DND-41 (cell line): ENCODE measurements at regions not wholly inside any gene's neighbourhood (a gene's known extent, or its start where the extent isn't known, plus 50 kb on each side); places are given as distances from the start of the nearest gene placed in this dataset.

Source experiments
- ATAC-seq: fragments of 200-7000 bp; cut with Tn5 transposase; 3 replicates; pipeline ENCODE4 v1.9.1; 2021; ENCODE audit warnings: low read depth; ENCODE audit not compliant: insufficient read depth
- DNase-seq: peaks from one replicate; pipeline ENCODE4 v3.0.0-alpha.2; 2020
- H2AFZ ChIP-seq: 2 replicates; pipeline ENCODE4 v1.6.0; 2012; ENCODE audit warnings: low read depth, low read length
- H3K27ac ChIP-seq: 2 replicates; pipeline ENCODE4 v1.5.1; 2012; ENCODE audit warnings: low read length, inconsistent platforms
- H3K27me3 ChIP-seq: fragments of 200-600 bp; sonication (generic); 2 replicates; pipeline ENCODE4 v1.6.0; 2012; ENCODE audit warnings: low read length, mild to moderate bottlenecking, inconsistent platforms; ENCODE audit not compliant: insufficient read depth, poor library complexity
- H3K36me3 ChIP-seq: 2 replicates; pipeline ENCODE4 v1.5.1; 2012; ENCODE audit warnings: low read length, inconsistent platforms; ENCODE audit not compliant: insufficient read depth
- H3K4me1 ChIP-seq: 2 replicates; pipeline ENCODE4 v1.5.1; 2012; ENCODE audit warnings: mild to moderate bottlenecking, low read length; ENCODE audit not compliant: insufficient read depth
- H3K4me2 ChIP-seq: 2 replicates; pipeline ENCODE4 v1.6.0; 2012; ENCODE audit warnings: mild to moderate bottlenecking, moderate library complexity, low read length, inconsistent platforms; ENCODE audit not compliant: insufficient read depth
- H3K4me3 ChIP-seq, 2 experiments: fragments of 200-600 bp in 1 of 2; shearing (Covaris generic) in 1 of 2; 2 replicates each; pipeline ENCODE4 v1.5.1; 2012 to 2016; ENCODE audit warnings: inconsistent platforms in 2 of 2, low read length in 2 of 2, mild to moderate bottlenecking in 2 of 2, low read depth in 1 of 2, moderate library complexity in 1 of 2
- H3K79me2 ChIP-seq: 2 replicates; pipeline ENCODE4 v1.6.0; 2012; ENCODE audit warnings: low read length, inconsistent platforms; ENCODE audit not compliant: insufficient read depth
- H3K9ac ChIP-seq: 2 replicates; pipeline ENCODE4 v1.6.0; 2012; ENCODE audit warnings: low read depth, mild to moderate bottlenecking, inconsistent platforms, low read length, moderate library complexity
- H3K9me3 ChIP-seq: 2 replicates; pipeline ENCODE4 v1.5.1; 2012; ENCODE audit warnings: low read length, moderate library complexity, mild to moderate bottlenecking, inconsistent platforms; ENCODE audit not compliant: insufficient read depth, severe bottlenecking
- H4K20me1 ChIP-seq: 2 replicates; pipeline ENCODE4 v1.6.0; 2012; ENCODE audit warnings: low read length; ENCODE audit not compliant: insufficient read depth
- EZH2 ChIP-seq: IDR thresholded peaks from 3 replicates; pipeline ENCODE4 v1.6.1; 2012; ENCODE audit warnings: borderline replicate concordance, low read depth, mild to moderate bottlenecking, moderate library complexity, low read length, inconsistent platforms; ENCODE audit not compliant: severe bottlenecking
- TF ChIP-seq, protein P1 (sequence below): IDR thresholded peaks from 2 replicates; pipeline ENCODE4 v1.5.1; 2012; ENCODE audit warnings: borderline replicate concordance, low read length, moderate library complexity, mild to moderate bottlenecking; ENCODE audit not compliant: poor library complexity, severe bottlenecking; ENCODE audit errors: extremely low read depth

DNA sequence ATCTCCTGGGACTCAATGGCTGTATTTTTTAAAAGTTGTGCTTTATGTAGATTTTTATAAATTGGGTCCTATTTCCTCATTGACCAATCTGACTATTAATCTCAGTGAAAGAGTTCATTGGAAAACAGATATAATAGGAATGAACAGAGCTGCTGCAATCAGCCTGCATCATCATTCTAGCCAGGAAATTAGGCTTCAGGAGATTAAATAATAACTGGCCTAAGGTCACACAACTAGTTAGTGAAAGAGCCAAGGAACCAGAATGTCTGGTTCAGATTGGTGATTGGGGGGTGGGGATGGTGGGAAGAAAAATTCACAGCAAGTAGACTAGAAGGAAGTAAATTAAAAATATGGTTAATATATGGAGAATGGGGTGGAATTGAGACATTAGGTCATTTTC lies 180.9 kb upstream of the ROPN1 start:
- Histone ChIP-seq H3K9ac (no peak overlapping the region), H2AFZ (no peak overlapping the region), H3K79me2 (no peaks in the 10 kb centered on the region), H3K4me1 (no peaks in the 10 kb centered on the region), H3K27me3 (no peaks in the 10 kb centered on the region), H3K27ac (no peak overlapping the region), H3K4me3 (no peak overlapping the region), H3K9me3 (no peaks in the 10 kb centered on the region), H4K20me1 (no peaks in the 10 kb centered on the region), H3K36me3 (no peaks in the 10 kb centered on the region), H3K4me2 (no peak overlapping the region)
- ATAC-seq (no peak), DNase-seq (no peak)
- TF ChIP-seq EZH2: no peak
- TF ChIP-seq, protein P1, sequence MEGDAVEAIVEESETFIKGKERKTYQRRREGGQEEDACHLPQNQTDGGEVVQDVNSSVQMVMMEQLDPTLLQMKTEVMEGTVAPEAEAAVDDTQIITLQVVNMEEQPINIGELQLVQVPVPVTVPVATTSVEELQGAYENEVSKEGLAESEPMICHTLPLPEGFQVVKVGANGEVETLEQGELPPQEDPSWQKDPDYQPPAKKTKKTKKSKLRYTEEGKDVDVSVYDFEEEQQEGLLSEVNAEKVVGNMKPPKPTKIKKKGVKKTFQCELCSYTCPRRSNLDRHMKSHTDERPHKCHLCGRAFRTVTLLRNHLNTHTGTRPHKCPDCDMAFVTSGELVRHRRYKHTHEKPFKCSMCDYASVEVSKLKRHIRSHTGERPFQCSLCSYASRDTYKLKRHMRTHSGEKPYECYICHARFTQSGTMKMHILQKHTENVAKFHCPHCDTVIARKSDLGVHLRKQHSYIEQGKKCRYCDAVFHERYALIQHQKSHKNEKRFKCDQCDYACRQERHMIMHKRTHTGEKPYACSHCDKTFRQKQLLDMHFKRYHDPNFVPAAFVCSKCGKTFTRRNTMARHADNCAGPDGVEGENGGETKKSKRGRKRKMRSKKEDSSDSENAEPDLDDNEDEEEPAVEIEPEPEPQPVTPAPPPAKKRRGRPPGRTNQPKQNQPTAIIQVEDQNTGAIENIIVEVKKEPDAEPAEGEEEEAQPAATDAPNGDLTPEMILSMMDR: no peak

DNA sequence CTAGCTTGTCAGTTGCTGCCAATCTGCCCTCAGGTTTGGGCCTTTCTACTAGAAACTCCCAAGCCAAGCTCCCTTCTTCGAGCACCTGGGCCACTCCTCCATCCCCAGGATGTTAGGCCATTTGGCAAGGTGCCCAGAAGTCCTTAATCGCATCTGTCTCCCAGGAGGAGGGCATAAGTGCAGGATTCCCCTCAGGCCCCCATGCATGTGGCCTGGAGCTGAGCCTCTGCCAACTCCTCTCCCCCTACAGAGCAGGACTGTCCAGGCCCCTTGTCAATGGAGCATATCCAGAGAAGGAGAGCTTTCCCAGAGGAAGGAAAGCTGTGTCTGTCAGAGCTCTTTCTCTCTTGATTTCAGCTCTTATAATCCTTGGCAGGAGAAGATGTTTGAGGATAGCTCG lies 182.6 kb upstream of the ROPN1 start:
- Histone ChIP-seq H4K20me1 (no peaks in the 10 kb centered on the region), H3K4me2 (no peak overlapping the region), H3K27ac (no peak overlapping the region), H3K9ac (no peak overlapping the region), H3K9me3 (no peaks in the 10 kb centered on the region), H3K79me2 (no peaks in the 10 kb centered on the region), H3K4me3 (no peak overlapping the region), H3K27me3 (peaks cover under 1% of the 10 kb centered on the region), H2AFZ (no peak overlapping the region), H3K36me3 (no peaks in the 10 kb centered on the region), H3K4me1 (no peaks in the 10 kb centered on the region)
- no peak for ATAC-seq
- no peak for DNase-seq
- TF ChIP-seq, protein P1: no peak
- no peak for TF ChIP-seq EZH2

DNA sequence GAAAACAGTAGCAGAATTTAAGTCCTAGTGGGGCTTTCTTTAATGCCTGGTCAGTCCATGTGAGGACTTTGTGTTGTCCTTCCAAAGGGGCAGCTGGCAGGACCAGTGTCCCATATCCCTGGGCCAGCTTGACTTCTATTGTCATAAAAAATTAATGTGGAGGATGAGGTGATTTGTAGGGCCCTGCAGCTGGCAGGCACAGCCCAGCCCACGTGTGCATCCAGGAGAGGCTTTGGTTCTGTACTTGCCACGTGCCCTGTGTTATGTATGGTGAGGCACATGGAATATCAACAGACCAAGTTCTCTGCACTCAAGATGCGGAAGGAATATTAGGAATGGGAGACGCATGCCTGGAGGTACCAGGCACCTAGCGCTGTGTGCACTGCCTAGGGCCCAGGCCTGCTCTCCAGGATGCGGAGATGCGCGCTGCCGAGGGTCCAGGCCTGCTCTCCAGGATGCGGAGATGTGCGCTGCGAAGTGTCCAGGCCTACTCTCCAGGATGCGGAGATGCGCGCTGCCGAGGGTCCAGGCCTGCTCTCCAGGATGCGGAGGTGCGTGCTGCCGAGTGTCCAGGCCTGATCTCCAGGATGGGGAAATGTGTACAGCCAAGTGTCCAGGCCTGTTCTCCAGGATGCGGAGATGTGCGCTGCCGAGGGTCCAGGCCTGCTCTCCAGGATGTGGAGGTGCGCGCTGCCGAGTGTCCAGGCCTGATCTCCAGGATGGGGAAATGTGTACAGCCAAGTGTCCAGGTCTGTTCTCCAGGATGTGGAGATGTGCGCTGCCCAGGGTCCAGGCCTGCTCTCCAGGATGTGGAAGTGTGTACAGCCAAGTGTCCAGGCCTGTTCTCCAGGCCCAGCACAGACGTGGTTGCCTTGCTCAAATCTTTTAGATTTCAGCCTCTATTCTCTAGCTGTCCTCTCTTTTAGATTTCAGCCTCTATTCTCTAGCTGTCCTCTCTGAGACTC lies 183.3 kb upstream of the ROPN1 start:
- no peak overlapping the region for H2AFZ ChIP-seq
- no peak overlapping the region for H3K4me3 ChIP-seq
- H3K9ac ChIP-seq: no peak overlapping the region
- no peak for DNase-seq
- no peak for ATAC-seq
- H3K4me1 ChIP-seq: no peaks in the 10 kb centered on the region
- H3K4me2 ChIP-seq: no peak overlapping the region
- no peaks in the 10 kb centered on the region for H3K36me3 ChIP-seq
- no peaks in the 10 kb centered on the region for H3K9me3 ChIP-seq
- no peak for TF ChIP-seq EZH2
- TF ChIP-seq, protein P1: no peak
- H4K20me1 ChIP-seq: no peaks in the 10 kb centered on the region
- no peak overlapping the region for H3K27ac ChIP-seq
- H3K27me3 ChIP-seq: peaks cover 3% of the 10 kb centered on the region
- H3K79me2 ChIP-seq: no peaks in the 10 kb centered on the region

DNA sequence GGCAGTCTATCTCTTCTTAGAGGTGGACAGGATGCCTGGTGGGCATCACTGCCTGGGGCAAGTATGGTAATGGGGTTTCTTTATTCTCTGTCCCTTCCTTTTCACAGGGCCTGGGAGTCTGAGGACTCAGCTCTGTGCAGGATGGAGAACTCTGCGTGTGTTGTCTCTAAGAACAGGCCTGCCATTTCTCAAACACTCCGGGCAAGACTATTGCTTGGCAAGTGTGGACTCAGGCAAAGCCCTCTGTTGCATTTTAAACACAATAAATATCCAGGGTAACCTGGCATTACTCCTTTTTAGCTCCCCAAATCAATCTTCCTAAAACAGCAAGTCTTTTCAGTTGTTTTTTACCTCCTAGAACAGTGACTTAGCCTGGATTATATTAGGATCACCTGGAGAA lies 185.1 kb upstream of the ROPN1 start:
- H3K36me3 ChIP-seq: no peaks in the 10 kb centered on the region
- no peaks in the 10 kb centered on the region for H4K20me1 ChIP-seq
- no peak overlapping the region for H3K27ac ChIP-seq
- TF ChIP-seq EZH2: no peak
- TF ChIP-seq, protein P1: no peak
- peaks cover 7% of the 10 kb centered on the region for H3K27me3 ChIP-seq
- H3K4me1 ChIP-seq: no peaks in the 10 kb centered on the region
- ATAC-seq (no peak), DNase-seq (no peak)
- no peaks in the 10 kb centered on the region for H3K79me2 ChIP-seq
- no peak overlapping the region for H3K4me3 ChIP-seq
- H2AFZ ChIP-seq: no peak overlapping the region
- no peak overlapping the region for H3K4me2 ChIP-seq
- no peaks in the 10 kb centered on the region for H3K9me3 ChIP-seq
- no peak overlapping the region for H3K9ac ChIP-seq
